MM.1S (cell line): ENCODE measurements at regions not wholly inside any gene's neighbourhood (a gene's known extent, or its start where the extent isn't known, plus 50 kb on each side); places are given as distances from the start of the nearest gene placed in this dataset.

Experiments used
- DNase-seq: peaks from one replicate; pipeline ENCODE4 v3.0.0-alpha.2; 2015
- H2AFZ ChIP-seq: fragments of 300-600 bp; sonication (generic); 2 replicates; pipeline ENCODE4 v1.6.0; 2016; ENCODE audit warnings: antibody characterized with exemption, low read length
- H3F3A ChIP-seq: fragments of 300-600 bp; sonication (generic); 2 replicates; pipeline ENCODE4 v1.6.1; 2016; ENCODE audit warnings: mild to moderate bottlenecking, antibody characterized with exemption, low read length, moderate library complexity, mixed read lengths; ENCODE audit not compliant: insufficient read depth
- H3K27ac ChIP-seq: fragments of 300-600 bp; sonication (generic); 2 replicates; pipeline ENCODE4 v1.5.1; 2016; ENCODE audit warnings: mild to moderate bottlenecking, low read length
- H3K27me3 ChIP-seq: fragments of 300-600 bp; sonication (generic); replicated peaks from 2 replicates; pipeline ENCODE4 v1.6.0; 2016; ENCODE audit warnings: low read length; ENCODE audit not compliant: insufficient read depth
- H3K36me3 ChIP-seq: fragments of 300-600 bp; sonication (generic); replicated peaks from 2 replicates; pipeline ENCODE4 v1.6.1; 2016; ENCODE audit warnings: mild to moderate bottlenecking, low read length, mixed read lengths; ENCODE audit not compliant: insufficient read depth
- H3K4me1 ChIP-seq: fragments of 300-600 bp; sonication (generic); 2 replicates; pipeline ENCODE4 v1.6.1; 2016; ENCODE audit warnings: low read length, mixed read lengths
- H3K4me2 ChIP-seq: fragments of 300-600 bp; sonication (generic); 2 replicates; pipeline ENCODE4 v1.6.0; 2016; ENCODE audit warnings: low read depth, low read length
- H3K4me3 ChIP-seq: fragments of 300-600 bp; sonication (generic); 2 replicates; pipeline ENCODE4 v1.5.1; 2016; ENCODE audit warnings: low read length, mixed read lengths
- H3K79me2 ChIP-seq: fragments of 300-600 bp; sonication (generic); 2 replicates; pipeline ENCODE4 v1.6.1; 2016; ENCODE audit warnings: mixed run types, low read length, mixed read lengths
- H3K9ac ChIP-seq: fragments of 300-600 bp; sonication (generic); 2 replicates; pipeline ENCODE4 v1.6.1; 2016; ENCODE audit warnings: low read length, mixed read lengths
- H3K9me2 ChIP-seq: fragments of 300-600 bp; sonication (generic); replicated peaks from 2 replicates; pipeline ENCODE4 v1.6.1; 2016; ENCODE audit warnings: mild to moderate bottlenecking, low read length, mixed read lengths; ENCODE audit not compliant: insufficient read depth
- H3K9me3 ChIP-seq: fragments of 300-600 bp; sonication (generic); replicated peaks from 2 replicates; pipeline ENCODE4 v1.6.1; 2016; ENCODE audit warnings: mild to moderate bottlenecking, low read length, mixed read lengths; ENCODE audit not compliant: insufficient read depth
- H4K20me1 ChIP-seq: fragments of 300-600 bp; sonication (generic); 2 replicates; pipeline ENCODE4 v1.6.1; 2016; ENCODE audit warnings: mild to moderate bottlenecking, low read length, moderate library complexity, mixed read lengths; ENCODE audit not compliant: insufficient read depth
- CTCF ChIP-seq: fragments of 300-600 bp; sonication (generic); IDR thresholded peaks from 2 replicates; pipeline ENCODE4 v1.5.1; 2016; ENCODE audit warnings: antibody characterized with exemption, low read length, mixed read lengths
- EZH2 ChIP-seq: fragments of 300-600 bp; sonication (generic); optimal IDR thresholded peaks from 2 replicates; pipeline ENCODE3; 2017; ENCODE audit warnings: low read depth, mild to moderate bottlenecking, antibody characterized with exemption, low read length, mixed read lengths
- EZH2phosphoT487 ChIP-seq: fragments of 300-600 bp; sonication (generic); IDR thresholded peaks from 2 replicates; pipeline ENCODE4 v1.6.1; 2018; ENCODE audit warnings: antibody characterized with exemption, low read length

DNA sequence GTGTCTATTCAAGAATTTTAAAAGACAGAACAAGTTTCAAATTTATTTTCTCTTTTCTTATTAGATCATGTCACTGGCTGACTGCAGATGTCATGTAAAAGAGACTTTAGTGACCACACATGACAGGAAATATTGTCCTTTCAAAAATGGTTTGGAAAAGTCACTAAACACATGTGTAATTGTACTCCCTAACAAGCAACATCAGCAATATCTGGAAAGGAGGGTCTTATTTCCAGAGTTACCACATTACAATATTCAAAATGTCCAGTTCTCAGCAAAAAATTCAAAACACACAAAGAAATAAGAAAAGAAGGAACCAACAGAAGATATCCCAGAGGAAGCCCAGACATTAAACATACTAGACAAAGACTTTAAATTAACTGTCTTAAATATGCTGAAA lies 197.1 kb downstream of the EN1 start:
- TF ChIP-seq EZH2 (no peak), CTCF (no peak), EZH2phosphoT487 (no peak)
- no peak for DNase-seq
- no peak overlapping the region for H3K27ac ChIP-seq
- no peaks in the 10 kb centered on the region for H3K36me3 ChIP-seq
- H3K9me3 ChIP-seq = no peaks in the 10 kb centered on the region
- no peaks in the 10 kb centered on the region for H3F3A ChIP-seq
- H3K27me3 ChIP-seq = no peaks in the 10 kb centered on the region
- no peak overlapping the region for H2AFZ ChIP-seq
- no peak overlapping the region for H3K4me2 ChIP-seq
- H4K20me1 ChIP-seq = no peaks in the 10 kb centered on the region
- H3K4me3 ChIP-seq = no peak overlapping the region
- H3K9me2 ChIP-seq = no peaks in the 10 kb centered on the region
- H3K79me2 ChIP-seq = no peaks in the 10 kb centered on the region
- H3K9ac ChIP-seq = no peak overlapping the region
- H3K4me1 ChIP-seq = no peaks in the 10 kb centered on the region

DNA sequence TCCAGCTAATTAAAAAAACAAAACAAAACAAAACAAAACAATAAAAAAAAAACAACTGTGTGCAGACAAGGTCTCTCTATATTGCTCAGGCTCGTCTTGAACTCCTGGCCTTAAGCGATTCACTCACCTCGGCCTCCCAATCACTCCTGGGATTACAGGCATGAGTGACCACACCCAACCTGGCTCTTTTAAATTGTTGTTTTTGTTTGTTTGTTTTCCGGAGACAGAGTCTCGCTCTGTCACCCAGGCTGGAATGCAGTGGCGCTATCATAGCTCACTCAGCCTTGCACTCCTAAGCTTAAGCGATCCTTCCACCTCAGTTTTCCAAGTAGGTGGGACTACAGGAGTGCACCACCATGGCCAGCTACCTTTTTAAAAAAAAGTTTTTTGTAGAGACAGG lies 201.6 kb downstream of the EN1 start:
- no peaks in the 10 kb centered on the region for H3K9me2 ChIP-seq
- no peak overlapping the region for H3K9ac ChIP-seq
- no peak for DNase-seq
- no peaks in the 10 kb centered on the region for H3F3A ChIP-seq
- H3K27me3 ChIP-seq = no peaks in the 10 kb centered on the region
- H3K4me3 ChIP-seq = no peak overlapping the region
- H3K4me1 ChIP-seq = no peaks in the 10 kb centered on the region
- H2AFZ ChIP-seq = no peak overlapping the region
- no peaks in the 10 kb centered on the region for H3K79me2 ChIP-seq
- no peaks in the 10 kb centered on the region for H3K36me3 ChIP-seq
- TF ChIP-seq EZH2phosphoT487 (no peak), CTCF (no peak), EZH2 (no peak)
- H3K4me2 ChIP-seq = no peak overlapping the region
- no peaks in the 10 kb centered on the region for H4K20me1 ChIP-seq
- no peak overlapping the region for H3K27ac ChIP-seq
- H3K9me3 ChIP-seq = no peaks in the 10 kb centered on the region

DNA sequence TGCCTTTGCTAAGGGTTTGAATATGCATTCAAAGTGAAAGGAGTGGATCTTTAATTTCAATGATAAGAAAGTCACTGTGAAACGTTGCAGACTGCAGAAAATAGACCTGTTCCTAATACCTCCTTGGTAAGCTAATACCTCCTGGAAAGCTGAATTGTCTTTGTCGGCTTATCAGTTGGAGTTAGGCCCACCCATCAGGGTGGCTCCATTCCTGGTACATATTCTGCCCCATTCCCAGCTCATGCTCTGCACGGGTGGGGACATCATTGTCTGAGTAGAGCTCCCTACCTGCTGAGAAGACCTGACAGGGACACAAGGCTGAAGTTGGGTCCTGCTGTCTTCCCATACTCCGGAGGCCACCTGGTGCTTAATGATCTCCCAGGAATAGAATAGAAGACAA lies 203.3 kb downstream of the EN1 start:
- H3K27me3 ChIP-seq = no peaks in the 10 kb centered on the region
- H2AFZ ChIP-seq = no peak overlapping the region
- no peaks in the 10 kb centered on the region for H3K4me1 ChIP-seq
- no peaks in the 10 kb centered on the region for H3K9me3 ChIP-seq
- no peak overlapping the region for H3K4me2 ChIP-seq
- no peaks in the 10 kb centered on the region for H3F3A ChIP-seq
- no peaks in the 10 kb centered on the region for H3K36me3 ChIP-seq
- no peak overlapping the region for H3K4me3 ChIP-seq
- no peaks in the 10 kb centered on the region for H3K9me2 ChIP-seq
- H4K20me1 ChIP-seq = no peaks in the 10 kb centered on the region
- DNase-seq = no peak
- no peaks in the 10 kb centered on the region for H3K79me2 ChIP-seq
- no peak overlapping the region for H3K27ac ChIP-seq
- H3K9ac ChIP-seq = no peak overlapping the region
- TF ChIP-seq CTCF (no peak), EZH2phosphoT487 (no peak), EZH2 (no peak)

GRCh38 chr2:118643294-118643693 lies 204.2 kb downstream of the EN1 start:
- H3K9ac ChIP-seq = no peak overlapping the region
- H2AFZ ChIP-seq = no peak overlapping the region
- H3K36me3 ChIP-seq = no peaks in the 10 kb centered on the region
- H4K20me1 ChIP-seq = no peaks in the 10 kb centered on the region
- H3K4me3 ChIP-seq = no peak overlapping the region
- DNase-seq = no peak
- H3K4me1 ChIP-seq = no peaks in the 10 kb centered on the region
- H3K9me2 ChIP-seq = no peaks in the 10 kb centered on the region
- H3K27ac ChIP-seq = no peak overlapping the region
- H3K9me3 ChIP-seq = no peaks in the 10 kb centered on the region
- no peaks in the 10 kb centered on the region for H3F3A ChIP-seq
- no peaks in the 10 kb centered on the region for H3K27me3 ChIP-seq
- no peak for TF ChIP-seq CTCF
- TF ChIP-seq EZH2phosphoT487 = no peak
- TF ChIP-seq EZH2 = no peak
- no peaks in the 10 kb centered on the region for H3K79me2 ChIP-seq
- no peak overlapping the region for H3K4me2 ChIP-seq
